K562 (cell line): ENCODE measurements at regions not wholly inside any gene's neighbourhood (a gene's known extent, or its start where the extent isn't known, plus 50 kb on each side); places are given as distances from the start of the nearest gene placed in this dataset.

Experiments
- ATAC-seq: fragments of 200-7000 bp; cut with Tn5 transposase; 3 replicates; pipeline ENCODE4 v1.9.1; 2020; ENCODE audit warnings: moderate library complexity
- BruUV-seq: library from RNA; stranded (reverse); fragments of 400-500 nt; replicated peaks from 2 replicates; lab custom pipeline; 2021; lab: Mats Ljungman, UMichigan
- CTCF ChIA-PET: fragments of 300-600 bp; formaldehyde crosslinking; extraction: SDS; loops from one replicate; lab custom pipeline; 2021; ENCODE audit warnings: low intra/inter-chr PET ratio; lab: Yijun Ruan, JAX
- POLR2A ChIA-PET: fragments of 300-600, 350-650 bp; sonication (Branson Sonifier 250); formaldehyde crosslinking; extraction: SDS; loops from one replicate; lab custom pipeline; 2021; ENCODE audit warnings: antibody characterized with exemption, inconsistent platforms; lab: Yijun Ruan, JAX
- DNase-seq, 4 experiments: peaks; one replicate each; pipeline versions ENCODE4 v3.0.0 to v3.0.0-alpha.2; 2011 to 2018; ENCODE audit warnings: low spot score in 3 of 4, mixed read lengths in 3 of 4; ENCODE audit errors: extremely low read depth in 1 of 4
- FAIRE-seq: peaks from 2 replicates; lab custom pipeline; 2011; peaks lifted over from hg19 to GRCh38; lab: Jason Lieb, UNC
- H2AFZ ChIP-seq: 2 replicates; pipeline ENCODE4 v1.6.0; 2011; ENCODE audit warnings: low read depth, low read length, control low read depth, inconsistent platforms
- H3K27ac ChIP-seq: fragments of 200-600 bp; 3 replicates; pipeline ENCODE4 v1.8.0; 2011; ENCODE audit warnings: low read depth, mild to moderate bottlenecking, control low read depth, inconsistent platforms, low read length, moderate library complexity, mixed read lengths; ENCODE audit errors: extremely low read depth
- H3K27me3 ChIP-seq, 2 experiments: fragments of 300-600 bp in 1 of 2; 2 replicates in 1 of 2; 3 replicates in 1 of 2; pipeline versions ENCODE4 v1.6.0 to v1.8.0; 2011; ENCODE audit warnings: inconsistent platforms in 2 of 2, low read length in 2 of 2, mild to moderate bottlenecking in 1 of 2, mixed read lengths in 1 of 2, moderate library complexity in 1 of 2; ENCODE audit not compliant: control insufficient read depth in 2 of 2, insufficient read depth in 2 of 2
- H3K36me3 ChIP-seq: fragments of 300-600 bp; 3 replicates; pipeline ENCODE4 v1.8.0; 2011; ENCODE audit warnings: mild to moderate bottlenecking, low read length, inconsistent platforms; ENCODE audit not compliant: control insufficient read depth, insufficient read depth
- H3K4me1 ChIP-seq, 2 experiments: fragments of 200-600 bp in 1 of 2; replicated peaks in 1 of 2; 2 replicates in 1 of 2; 3 replicates in 1 of 2; pipeline versions ENCODE4 v1.5.1 to v1.8.0; 2011; ENCODE audit warnings: inconsistent platforms in 2 of 2, low read length in 2 of 2, mild to moderate bottlenecking in 1 of 2, mixed read lengths in 1 of 2, moderate library complexity in 1 of 2; ENCODE audit not compliant: control insufficient read depth in 2 of 2, insufficient read depth in 2 of 2
- H3K4me2 ChIP-seq: 2 replicates; pipeline ENCODE4 v1.6.1; 2011; ENCODE audit warnings: low read length, control low read depth, inconsistent platforms, mixed read lengths; ENCODE audit not compliant: insufficient read depth
- H3K4me3 ChIP-seq: fragments of 200-600 bp; sonication (generic), shearing (Covaris generic); 2 replicates; pipeline ENCODE4 v1.5.1; 2016; ENCODE audit warnings: control low read depth, inconsistent platforms
- H3K79me2 ChIP-seq: fragments of 200-600 bp; 3 replicates; pipeline ENCODE4 v1.8.0; 2011; ENCODE audit warnings: low read length, inconsistent platforms; ENCODE audit not compliant: control insufficient read depth, insufficient read depth
- H3K9ac ChIP-seq, 2 experiments: 2 replicates each; pipeline versions ENCODE4 v1.6.0 to v1.6.1; 2011; ENCODE audit warnings: low read depth in 2 of 2, low read length in 2 of 2, control low read depth in 1 of 2, inconsistent platforms in 1 of 2, mild to moderate bottlenecking in 1 of 2, mixed read lengths in 1 of 2; ENCODE audit not compliant: insufficient read depth in 1 of 2
- H3K9me1 ChIP-seq: one replicate; pipeline ENCODE4 v1.6.0; 2011; ENCODE audit warnings: inconsistent platforms, mild to moderate bottlenecking, low read length, moderate library complexity; ENCODE audit not compliant: control insufficient read depth, insufficient read depth
- H3K9me3 ChIP-seq: replicated peaks from 2 replicates; pipeline ENCODE4 v1.5.1; 2011; ENCODE audit warnings: low read depth, low read length, inconsistent platforms; ENCODE audit not compliant: control insufficient read depth, insufficient read depth
- H4K20me1 ChIP-seq: replicated peaks from 2 replicates; pipeline ENCODE4 v1.6.1; 2011; ENCODE audit warnings: low read length, inconsistent platforms, mixed read lengths; ENCODE audit not compliant: control insufficient read depth, insufficient read depth
- BMI1 ChIP-seq: fragments of 150-350 bp; IDR thresholded peaks from 2 replicates; pipeline ENCODE4 v1.6.1; 2014; ENCODE audit warnings: low read length
- DPF2 ChIP-seq: fragments of 450-650 bp; IDR thresholded peaks from 2 replicates; pipeline ENCODE4 v1.6.1; 2016
- FOSL1 ChIP-seq: fragments of 200-800 bp; sonication (Bioruptor generic); conservative IDR thresholded peaks from 2 replicates; pipeline ENCODE4 v1.6.1; 2016; ENCODE audit warnings: missing genetic modification characterization, missing compliant biosample characterization
- HOXB6 ChIP-seq: fragments of 250-450 bp; sonication (Bioruptor Pico); IDR thresholded peaks from 2 replicates; pipeline ENCODE4 v1.5.1; 2022; ENCODE audit warnings: mild to moderate bottlenecking, borderline replicate concordance
- IFI16 ChIP-seq: fragments of 250-450 bp; sonication (Bioruptor Pico); IDR thresholded peaks from 2 replicates; pipeline ENCODE4 v2.1.2; 2022; ENCODE audit warnings: mild to moderate bottlenecking, inconsistent platforms
- MTA1 ChIP-seq: fragments of 450-650 bp; IDR thresholded peaks from 2 replicates; pipeline ENCODE4 v1.6.1; 2017; ENCODE audit warnings: borderline replicate concordance
- PML ChIP-seq: IDR thresholded peaks from 2 replicates; pipeline ENCODE4 v1.6.1; 2012; ENCODE audit warnings: low read length, inconsistent platforms
- RAD51 ChIP-seq: fragments of 450-650 bp; IDR thresholded peaks from 2 replicates; pipeline ENCODE4 v1.7.1; 2016; ENCODE audit warnings: low read depth, mild to moderate bottlenecking, borderline replicate concordance
- RUNX1 ChIP-seq: sonication (generic); IDR thresholded peaks from 2 replicates; pipeline ENCODE4 v1.6.1; 2016; ENCODE audit warnings: antibody characterized with exemption, low read depth
- SREBF1 ChIP-seq: fragments of 150-350 bp; IDR thresholded peaks from 2 replicates; pipeline ENCODE4 v1.6.1; 2014; ENCODE audit warnings: antibody characterized with exemption, low read depth, low read length, borderline replicate concordance
- STAT6 ChIP-seq: sonication (generic); formaldehyde crosslinking; IDR thresholded peaks from 2 replicates; pipeline ENCODE4 v1.8.1; 2023; ENCODE audit warnings: mild to moderate bottlenecking, missing genetic modification reagents
- TRIM24 ChIP-seq, 2 experiments: fragments of 450-650 bp; IDR thresholded peaks; 2 replicates each; pipeline ENCODE4 v1.6.1; 2016
- ZNF224 ChIP-seq: sonication (generic); formaldehyde crosslinking; IDR thresholded peaks from 2 replicates; pipeline ENCODE4 v1.8.0; 2022; ENCODE audit warnings: mild to moderate bottlenecking, missing genetic modification reagents
- ZNF354B ChIP-seq: fragments of 250-450 bp; sonication (Bioruptor Pico); IDR thresholded peaks from 2 replicates; pipeline ENCODE4 v1.4.0; 2020
- ZNF41 ChIP-seq: fragments of 250-450 bp; sonication (Bioruptor Pico); conservative IDR thresholded peaks from 2 replicates; pipeline ENCODE4 v1.4.0; 2020; ENCODE audit warnings: mild to moderate bottlenecking
- ZNF589 ChIP-seq: fragments of 200-800 bp; sonication (Bioruptor generic); IDR thresholded peaks from 2 replicates; pipeline ENCODE4 v1.6.1; 2016; ENCODE audit warnings: low read depth, missing genetic modification characterization, missing compliant biosample characterization
- ZNF639 ChIP-seq, 2 experiments: fragments of 200-800 bp in 1 of 2; sonication (Bioruptor generic) in 1 of 2; sonication (generic) in 1 of 2; formaldehyde crosslinking in 1 of 2; IDR thresholded peaks in 1 of 2; conservative IDR thresholded peaks in 1 of 2; 2 replicates each; pipeline versions ENCODE4 v1.5.0 to v1.6.1; 2016 to 2020; ENCODE audit warnings: missing compliant biosample characterization in 1 of 2, missing genetic modification characterization in 1 of 2, missing genetic modification reagents in 1 of 2
- WGBS: fragments of 100-300 bp; shearing (Covaris generic); methylation state at CpG from one replicate; pipeline ENCODE4 v1.1.6; 2016; ENCODE audit warnings: low coverage, mixed read lengths; ENCODE audit not compliant: insufficient coverage; ENCODE audit errors: missing lambda C conversion rate; 5-methylcytosine and 5-hydroxymethylcytosine counted together
- in situ Hi-C: fragments of 300-500 bp; cut with MboI; formaldehyde crosslinking; loops from 4 replicates; pipeline ENCODE4 v1.15.0; 2018; ENCODE audit warnings: inconsistent platforms, mixed read lengths
- intact Hi-C: fragments of 100-400 bp; cut with micrococcal nuclease; formaldehyde crosslinking; loops from 2 replicates; pipeline ENCODE4 v1.14.2; 2022
- TF ChIP-seq, protein P1 (sequence below): fragments of 250-450 bp; sonication (Bioruptor Pico); IDR thresholded peaks from 2 replicates; pipeline ENCODE4 v1.4.0; 2020; ENCODE audit warnings: mild to moderate bottlenecking, moderate library complexity

GRCh38 chr19:29154163-29154562, 58.8 kb downstream of the UQCRFS1 start:
- Histone ChIP-seq H3K4me3 (no peak overlapping the region), H3K79me2 (no peaks in the 10 kb centered on the region), H3K9me1 (no peaks in the 10 kb centered on the region), H3K36me3 (no peaks in the 10 kb centered on the region), H3K4me1 (no peaks in the 10 kb centered on the region), H3K9ac (no peak overlapping the region), H3K9me3 (no peaks in the 10 kb centered on the region), H3K27me3 (no peaks in the 10 kb centered on the region), H4K20me1 (no peaks in the 10 kb centered on the region), H3K27ac (no peak overlapping the region), H2AFZ (no peak overlapping the region), H3K4me2 (no peak overlapping the region)
- no TSS peak for BruUV-seq
- no peak for FAIRE-seq
- CTCF ChIA-PET: no interaction called here
- intact Hi-C loops: no loop called here
- TF ChIP-seq ZNF639 (CRISPR knock-in tag; conservative IDR thresholded peaks at IDR 0.05 in 1 of 2, IDR thresholded peaks at IDR 0.05 in 1 of 2) (no peak), PML (no peak), ZNF589 (CRISPR knock-in tag) (no peak), FOSL1 (tag) (no peak), IFI16 (no peak), RUNX1 (no peak), DPF2 (no peak), SREBF1 (no peak), ZNF354B (CRISPR knock-in tag) (no peak), ZNF41 (CRISPR knock-in tag) (no peak), ZNF224 (CRISPR knock-in tag) (no peak), HOXB6 (CRISPR knock-in tag) (no peak), MTA1 (no peak), STAT6 (CRISPR knock-in tag) (no peak), BMI1 (no peak), TRIM24 (IDR thresholded peaks at IDR 0.05) (no peak), RAD51 (no peak)
- TF ChIP-seq, protein P1, sequence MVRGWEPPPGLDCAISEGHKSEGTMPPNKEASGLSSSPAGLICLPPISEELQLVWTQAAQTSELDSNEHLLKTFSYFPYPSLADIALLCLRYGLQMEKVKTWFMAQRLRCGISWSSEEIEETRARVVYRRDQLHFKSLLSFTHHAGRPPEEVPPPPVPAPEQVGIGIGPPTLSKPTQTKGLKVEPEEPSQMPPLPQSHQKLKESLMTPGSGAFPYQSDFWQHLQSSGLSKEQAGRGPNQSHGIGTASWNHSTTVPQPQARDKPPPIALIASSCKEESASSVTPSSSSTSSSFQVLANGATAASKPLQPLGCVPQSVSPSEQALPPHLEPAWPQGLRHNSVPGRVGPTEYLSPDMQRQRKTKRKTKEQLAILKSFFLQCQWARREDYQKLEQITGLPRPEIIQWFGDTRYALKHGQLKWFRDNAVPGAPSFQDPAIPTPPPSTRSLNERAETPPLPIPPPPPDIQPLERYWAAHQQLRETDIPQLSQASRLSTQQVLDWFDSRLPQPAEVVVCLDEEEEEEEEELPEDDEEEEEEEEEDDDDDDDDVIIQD (CRISPR knock-in tag): no peak
- DNase-seq: no peak
- WGBS: 0% methylated on average over 3 of the region's 3 CpGs
- in situ Hi-C loops: no loop called here
- POLR2A ChIA-PET: interaction anchor here (0.6 kb wide), 1 partner anchor 33 kb away, joined by 4 read pairs; no protein-coding TSS in a partner anchor
- no peak for ATAC-seq
